ENCODE measurements at regions not wholly inside any gene's neighbourhood (a gene's known extent, or its start where the extent isn't known, plus 50 kb on each side); places are given as distances from the start of the nearest gene placed in this dataset.
"Not testable (repeated sequence)": the region's sequence is repeated elsewhere in the genome, so short reads cannot be mapped to it uniquely, and the experiment has no call there.

- no peak for DNase-seq (ENCODE audit: low spot score)
Measured at GRCh38 chr13:71300602-71301001, 566.4 kb downstream of the DACH1 start.

DNA sequence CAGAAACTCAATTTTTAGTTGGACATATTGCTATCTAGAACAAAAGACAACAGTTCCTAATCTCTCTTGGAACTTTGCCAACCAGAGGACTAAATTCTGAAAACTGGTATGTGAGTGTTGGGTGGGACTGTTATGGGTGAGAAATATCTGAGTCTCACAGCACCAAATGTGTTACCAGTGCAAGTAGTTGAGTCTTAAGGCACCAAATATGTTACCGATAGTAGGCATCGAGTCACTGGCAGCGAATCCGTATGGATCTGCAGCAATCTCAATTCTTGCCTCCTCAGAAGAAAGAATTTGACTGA, 575.2 kb downstream of the DACH1 start:
- no peak for DNase-seq (ENCODE audit: low spot score)

GRCh38 chr13:71290963-71291841, 575.8 kb downstream of the DACH1 start:
- no peak for DNase-seq (ENCODE audit: low spot score)

DNA sequence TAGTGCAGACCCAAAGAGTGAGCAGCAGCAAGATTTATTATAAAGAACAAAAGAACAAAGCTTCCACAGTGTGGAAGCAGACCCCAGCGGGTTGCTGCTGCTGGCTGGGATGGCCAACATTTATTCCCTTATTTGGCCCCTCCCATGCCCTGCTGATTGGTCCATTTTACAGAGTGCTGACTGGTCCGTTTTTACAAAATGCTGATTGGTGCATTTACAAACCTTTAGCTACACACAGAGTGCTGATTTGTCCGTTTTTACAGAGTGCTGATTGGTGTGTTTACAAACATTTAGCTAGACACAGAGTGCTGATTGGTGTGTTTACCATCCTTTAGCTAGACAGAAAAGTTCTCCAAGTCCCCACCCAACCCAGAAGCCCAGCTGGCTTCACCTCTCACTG, 577.0 kb downstream of the DACH1 start:
- DNase-seq (ENCODE audit: low spot score) = not testable (repeated sequence)

DNA sequence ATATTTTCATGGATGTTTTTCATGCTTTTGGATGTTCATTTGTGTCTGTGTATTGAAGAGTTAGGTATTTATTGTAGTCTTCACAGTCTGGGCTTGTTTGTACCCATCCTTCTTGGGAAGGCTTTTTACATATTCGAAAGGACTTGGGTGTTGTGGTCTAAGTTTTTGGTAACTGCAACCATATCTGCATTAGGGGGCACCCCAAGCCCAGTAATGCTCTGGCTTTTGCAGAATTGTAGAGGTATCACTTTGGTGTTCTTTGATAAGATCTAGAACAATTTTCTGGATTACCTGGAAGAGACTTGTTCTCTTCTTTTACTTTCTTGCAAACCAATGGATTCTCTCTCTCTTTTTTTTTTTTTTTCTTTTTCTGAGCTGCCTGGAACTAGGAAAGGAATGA, 581.3 kb downstream of the DACH1 start:
- DNase-seq (ENCODE audit: low spot score) = no peak

GRCh38 chr13:71278512-71278911, 588.5 kb downstream of the DACH1 start:
- no peak for DNase-seq (ENCODE audit: low spot score)

- no peak for DNase-seq (ENCODE audit: low spot score)
Measured at GRCh38 chr13:71274923-71275608, 591.9 kb downstream of the DACH1 start.

GRCh38 chr13:71261256-71261655, 605.7 kb downstream of the DACH1 start:
- no peak for DNase-seq (ENCODE audit: low spot score)

DNA sequence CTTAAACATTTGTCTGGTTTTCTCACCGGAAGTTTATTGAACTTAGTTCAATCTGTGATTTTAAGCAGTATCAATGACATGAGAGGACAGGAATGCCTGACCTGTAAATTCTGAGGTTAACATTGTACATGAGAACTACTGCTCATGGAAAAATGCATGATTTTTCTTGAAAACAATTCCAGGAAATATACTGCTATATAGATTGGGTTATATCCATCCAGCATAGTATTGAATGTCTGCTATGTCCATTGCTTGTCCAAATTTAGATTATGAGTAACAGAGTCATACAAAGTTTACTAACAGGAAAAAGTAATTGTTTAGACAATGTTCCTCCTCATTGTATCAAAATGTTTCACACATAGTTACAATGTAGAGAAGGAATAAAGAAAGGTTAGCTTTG, 606.8 kb downstream of the DACH1 start:
- no peak for DNase-seq (ENCODE audit: low spot score)

GRCh38 chr13:71255633-71256032, 611.4 kb downstream of the DACH1 start:
- no peak for DNase-seq (ENCODE audit: low spot score)

DNA sequence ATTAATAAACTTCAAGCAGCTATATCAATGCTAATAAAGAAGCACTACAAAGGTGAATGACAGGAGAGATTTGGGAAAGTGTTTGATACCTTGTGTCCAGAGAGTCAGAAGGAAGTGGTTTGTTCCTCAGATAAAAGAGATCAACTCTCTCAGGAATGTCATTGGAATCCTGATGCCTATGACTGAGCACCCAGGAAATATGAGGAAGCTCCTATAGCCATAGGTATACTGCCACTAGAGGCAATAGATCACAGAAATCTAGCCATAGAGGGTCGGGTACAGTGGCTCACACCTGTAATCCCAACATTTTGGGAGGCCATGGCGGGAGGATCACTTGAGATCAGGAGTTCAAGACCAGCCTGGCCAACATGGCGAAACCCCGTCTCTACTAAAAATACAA, 612.6 kb downstream of the DACH1 start:
- peak; percentile 35 for DNase-seq (ENCODE audit: low spot score)

DNA sequence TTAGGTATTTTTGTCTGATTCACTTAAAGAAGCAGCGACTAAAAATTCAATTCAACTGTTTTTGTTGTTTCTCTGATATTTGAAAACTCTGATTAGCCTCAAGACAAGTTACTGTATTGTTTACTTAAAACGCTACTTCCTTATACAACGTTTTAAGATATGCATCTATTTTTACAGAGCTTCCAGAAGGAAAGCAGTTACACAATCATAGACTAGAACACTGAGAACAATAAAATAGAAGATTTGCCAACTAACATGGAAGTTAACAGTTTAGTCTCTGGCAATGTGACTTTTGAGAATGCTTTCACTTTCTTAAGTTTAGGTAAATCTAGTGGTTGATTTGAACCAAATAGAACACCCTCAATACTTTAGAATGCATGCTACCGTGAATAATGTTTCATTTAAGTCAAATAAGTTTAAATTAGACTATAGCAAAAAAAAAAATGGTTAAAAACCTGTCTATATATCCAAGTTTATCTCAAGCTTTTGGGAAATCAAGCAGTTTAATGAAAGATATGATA, 614.8 kb downstream of the DACH1 start:
- no peak for DNase-seq (ENCODE audit: low spot score)

GRCh38 chr13:71251292-71251951, 615.6 kb downstream of the DACH1 start:
- no peak for DNase-seq (ENCODE audit: low spot score)

DNA sequence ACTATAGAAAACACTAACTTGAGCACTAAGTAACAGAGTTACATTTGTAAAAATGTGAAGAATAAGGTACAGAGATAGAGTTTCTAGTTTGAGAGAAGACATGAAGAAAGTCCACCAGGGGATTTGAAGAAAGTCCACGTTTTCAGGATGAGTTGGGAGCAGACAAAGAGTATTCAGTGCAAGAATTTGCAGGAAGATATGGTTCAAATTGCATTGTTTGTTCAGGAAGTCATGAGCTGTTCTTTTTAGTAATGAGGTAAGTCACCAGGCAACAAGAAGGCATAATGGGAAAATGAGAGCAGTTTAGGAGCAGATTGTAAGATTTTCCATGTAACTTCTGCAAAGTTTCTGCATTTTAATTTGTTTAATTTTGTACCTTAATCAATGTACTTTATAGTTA, 618.0 kb downstream of the DACH1 start:
- no peak for DNase-seq (ENCODE audit: low spot score)

GRCh38 chr13:71244161-71244560, 622.8 kb downstream of the DACH1 start:
- DNase-seq (ENCODE audit: low spot score) = no peak

- peak; percentile 14 for DNase-seq (ENCODE audit: low spot score)
Measured at GRCh38 chr13:71242201-71242600, 624.8 kb downstream of the DACH1 start.

DNA sequence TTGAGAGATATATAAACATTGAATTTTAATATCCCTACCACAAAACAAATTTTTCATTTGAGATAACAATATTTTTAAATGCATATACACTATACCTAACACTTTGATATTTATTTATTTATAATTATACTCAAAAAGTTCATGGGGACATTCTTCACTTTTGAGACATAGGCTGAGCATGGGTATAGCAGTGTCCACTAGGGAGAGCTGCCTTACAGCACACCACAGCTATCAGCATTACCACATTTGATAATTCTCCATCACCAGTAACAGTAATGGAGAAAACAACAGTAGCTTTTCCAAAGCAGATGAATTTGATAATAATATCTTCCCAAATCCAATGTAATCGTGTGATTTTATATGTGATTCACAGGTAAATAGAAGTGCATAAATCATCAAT, 626.1 kb downstream of the DACH1 start:
- peak; percentile 16 for DNase-seq (ENCODE audit: low spot score)

DNA sequence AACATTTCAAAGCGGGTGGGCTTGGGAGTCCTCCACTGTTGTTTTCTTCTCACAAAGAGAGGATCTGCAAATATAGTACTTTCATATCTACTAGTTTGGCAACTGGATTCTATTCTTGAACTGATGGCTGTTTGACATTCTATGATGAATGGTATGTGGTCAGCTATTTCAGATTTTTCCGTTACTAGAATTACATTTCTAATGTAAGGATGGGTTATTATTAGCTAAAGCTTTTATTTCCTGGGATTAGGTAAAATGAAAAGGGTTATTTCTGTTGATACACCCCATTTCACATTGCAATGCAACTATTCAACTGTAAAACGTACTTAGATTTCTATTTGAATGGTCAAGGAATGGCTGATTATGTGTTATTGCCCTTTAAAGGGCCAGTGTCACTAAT, 629.7 kb downstream of the DACH1 start:
- DNase-seq (ENCODE audit: low spot score) = no peak

GRCh38 chr13:71219698-71220415, 647.1 kb downstream of the DACH1 start:
- DNase-seq (ENCODE audit: low spot score) = no peak

DNA sequence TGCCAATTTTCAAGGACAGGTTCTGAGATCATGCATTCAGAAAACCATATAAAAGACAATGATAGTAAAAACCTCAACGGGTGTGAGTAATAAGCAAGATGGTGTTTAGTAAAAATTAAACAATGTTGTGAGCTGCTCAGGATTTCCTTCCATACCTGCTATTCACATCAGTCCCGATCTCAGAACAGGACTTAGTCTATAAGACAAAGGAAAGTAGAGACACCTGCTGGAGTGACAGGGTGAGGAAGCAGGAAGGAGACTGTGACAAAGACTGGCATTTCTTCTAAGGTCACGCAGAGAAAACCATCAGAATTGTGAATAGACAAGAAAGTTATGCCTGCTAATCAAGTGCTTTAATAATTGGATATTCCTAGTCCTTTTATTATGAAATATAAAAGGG, 648.0 kb downstream of the DACH1 start:
- peak; percentile 32 for DNase-seq (ENCODE audit: low spot score)

DNA sequence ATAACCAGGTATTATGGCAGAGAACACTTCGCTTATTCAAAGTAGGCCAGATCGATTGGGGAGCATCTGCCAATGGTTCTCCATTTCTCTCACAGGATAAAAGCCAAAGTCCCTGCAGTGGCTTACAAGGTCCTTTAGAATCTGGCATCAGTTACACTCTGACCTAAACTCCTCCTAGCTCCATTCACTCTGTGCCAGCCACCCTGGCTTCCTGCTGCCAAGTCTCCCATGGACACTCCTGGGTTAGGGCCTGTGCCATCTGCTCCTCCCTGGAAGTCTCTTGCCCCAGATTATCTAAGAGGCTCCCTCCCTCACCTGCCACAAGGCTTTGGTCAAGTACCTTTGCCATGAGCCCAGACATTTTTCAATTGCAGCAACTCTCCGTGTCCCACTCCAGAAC, 649.2 kb downstream of the DACH1 start:
- DNase-seq (ENCODE audit: low spot score) = no peak

DNA sequence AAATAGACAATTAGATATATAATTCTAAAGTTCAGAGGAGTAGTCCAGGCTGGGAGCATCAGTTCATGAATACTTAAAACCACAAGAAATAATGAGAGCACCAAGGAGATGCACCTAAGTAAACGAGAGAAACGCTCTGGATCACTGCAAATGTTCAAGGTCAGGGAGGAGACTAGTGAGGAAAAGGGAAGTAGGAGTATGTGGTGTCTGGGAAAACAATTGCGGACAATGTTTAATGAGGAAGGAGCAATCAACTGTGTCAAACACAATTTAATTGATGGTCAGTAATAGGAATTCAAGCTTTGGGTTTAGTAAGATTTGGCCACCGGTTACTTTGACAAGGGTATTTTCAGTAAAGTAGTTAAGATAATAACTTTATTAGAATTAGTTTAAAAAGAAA, 652.2 kb downstream of the DACH1 start:
- DNase-seq (ENCODE audit: low spot score) = no peak
